Neural cell (in vitro differentiated cells): ENCODE measurements at regions not wholly inside any gene's neighbourhood (a gene's known extent, or its start where the extent isn't known, plus 50 kb on each side); places are given as distances from the start of the nearest gene placed in this dataset.

Experiments
- H2AFZ ChIP-seq: fragments of 200-600, 300-800 bp; sonication (generic), shearing (Covaris generic); 2 replicates; pipeline ENCODE4 v1.6.0; 2014; ENCODE audit warnings: low read depth, mild to moderate bottlenecking, antibody characterized with exemption, low read length, moderate library complexity
- H3F3A ChIP-seq: fragments of 200-600 bp; shearing (Covaris generic); 2 replicates; pipeline ENCODE4 v1.6.1; 2016; ENCODE audit warnings: mild to moderate bottlenecking, moderate library complexity, mixed read lengths, antibody characterized with exemption, low read length; ENCODE audit not compliant: insufficient read depth, poor library complexity, severe bottlenecking
- H3K27ac ChIP-seq: fragments of 200-600, 300-800 bp; sonication (generic), shearing (Covaris generic); 2 replicates; pipeline ENCODE4 v1.5.1; 2014; ENCODE audit warnings: mild to moderate bottlenecking, low read length, moderate library complexity
- H3K27me3 ChIP-seq: fragments of 300-800, 200-600 bp; sonication (generic), shearing (Covaris generic); 2 replicates; pipeline ENCODE4 v1.6.0; 2014; ENCODE audit warnings: mild to moderate bottlenecking, low read depth, low read length, moderate library complexity; ENCODE audit not compliant: insufficient read depth
- H3K36me3 ChIP-seq: fragments of 300-800, 200-600 bp; sonication (generic), shearing (Covaris generic); 2 replicates; pipeline ENCODE4 v1.5.1; 2014; ENCODE audit warnings: mild to moderate bottlenecking, antibody characterized with exemption, low read length, moderate library complexity; ENCODE audit not compliant: insufficient read depth
- H3K4me2 ChIP-seq: fragments of 300-800, 200-600 bp; sonication (generic), shearing (Covaris generic); 2 replicates; pipeline ENCODE4 v1.6.0; 2014; ENCODE audit warnings: mild to moderate bottlenecking, low read length
- H3K4me3 ChIP-seq: fragments of 300-800, 200-600 bp; sonication (generic), shearing (Covaris generic); 2 replicates; pipeline ENCODE4 v1.5.1; 2014; ENCODE audit warnings: mild to moderate bottlenecking, low read length, moderate library complexity
- H3K79me2 ChIP-seq: fragments of 200-600 bp; shearing (Covaris generic); replicated peaks from 2 replicates; pipeline ENCODE4 v1.6.0; 2014; ENCODE audit warnings: mild to moderate bottlenecking, low read length, moderate library complexity; ENCODE audit not compliant: insufficient read depth
- H3K9ac ChIP-seq: fragments of 300-800, 200-600 bp; sonication (generic), shearing (Covaris generic); 2 replicates; pipeline ENCODE4 v1.6.1; 2016; ENCODE audit warnings: mild to moderate bottlenecking, low read length, mixed read lengths
- H3K9me2 ChIP-seq: fragments of 200-600 bp; shearing (Covaris generic); 2 replicates; pipeline ENCODE4 v1.6.1; 2016; ENCODE audit warnings: mild to moderate bottlenecking, low read length, mixed read lengths; ENCODE audit not compliant: insufficient read depth
- H3K9me3 ChIP-seq: fragments of 200-600, 300-800 bp; sonication (generic), shearing (Covaris generic); 2 replicates; pipeline ENCODE4 v1.6.1; 2016; ENCODE audit warnings: mild to moderate bottlenecking, mixed run types, low read length, moderate library complexity, mixed read lengths
- H4K20me1 ChIP-seq: fragments of 200-600 bp; shearing (Covaris generic); 2 replicates; pipeline ENCODE4 v1.6.1; 2016; ENCODE audit warnings: mild to moderate bottlenecking, mixed run types; ENCODE audit not compliant: insufficient read depth
- CTCF ChIP-seq: fragments of 450-650 bp; IDR thresholded peaks from 2 replicates; pipeline ENCODE4 v1.5.1; 2014; ENCODE audit warnings: antibody characterized with exemption, mild to moderate bottlenecking, moderate library complexity; ENCODE audit not compliant: poor library complexity, severe bottlenecking
- EP300 ChIP-seq: fragments of 450-650 bp; conservative IDR thresholded peaks from 2 replicates; pipeline ENCODE4 v1.6.1; 2014; ENCODE audit warnings: antibody characterized with exemption, mild to moderate bottlenecking, moderate library complexity; ENCODE audit not compliant: poor library complexity, severe bottlenecking
- EZH2 ChIP-seq: fragments of 200-600, 300-800 bp; shearing (Covaris generic), sonication (generic); IDR thresholded peaks from 2 replicates; pipeline ENCODE4 v1.6.1; 2014; ENCODE audit warnings: antibody characterized with exemption, low read length, borderline replicate concordance, mild to moderate bottlenecking; ENCODE audit not compliant: insufficient read depth, poor library complexity, severe bottlenecking
- MXI1 ChIP-seq: fragments of 450-650 bp; conservative IDR thresholded peaks from 2 replicates; pipeline ENCODE4 v1.6.1; 2014; ENCODE audit warnings: antibody characterized with exemption, mild to moderate bottlenecking; ENCODE audit not compliant: poor library complexity, severe bottlenecking
- POLR2AphosphoS5 ChIP-seq: IDR thresholded peaks from 2 replicates; pipeline ENCODE4 v1.6.1; 2012
- RAD21 ChIP-seq: fragments of 450-650 bp; conservative IDR thresholded peaks from 2 replicates; pipeline ENCODE4 v1.6.1; 2014; ENCODE audit warnings: antibody characterized with exemption, mild to moderate bottlenecking, moderate library complexity
- REST ChIP-seq: IDR thresholded peaks from 2 replicates; pipeline ENCODE4 v1.6.1; 2012; ENCODE audit warnings: borderline replicate concordance
- SMC3 ChIP-seq: fragments of 450-650 bp; conservative IDR thresholded peaks from 2 replicates; pipeline ENCODE4 v1.6.1; 2014; ENCODE audit warnings: antibody characterized with exemption, mild to moderate bottlenecking, moderate library complexity; ENCODE audit not compliant: poor library complexity
- TAF1 ChIP-seq: IDR thresholded peaks from 2 replicates; pipeline ENCODE4 v1.6.1; 2012; ENCODE audit warnings: low read depth

GRCh38 chr1:182253319-182253860, 138.2 kb downstream of the GLUL start:
- H3K4me3 ChIP-seq = no peak overlapping the region
- H3K9me3 ChIP-seq = no peaks in the 10 kb centered on the region
- H3F3A ChIP-seq = no peaks in the 10 kb centered on the region
- TF ChIP-seq REST (no peak), EZH2 (no peak), MXI1 (no peak), POLR2AphosphoS5 (no peak), EP300 (no peak)
- H3K4me2 ChIP-seq = no peak overlapping the region
- no peaks in the 10 kb centered on the region for H3K27me3 ChIP-seq
- no peak overlapping the region for H3K9ac ChIP-seq
- no peaks in the 10 kb centered on the region for H3K36me3 ChIP-seq
- H3K79me2 ChIP-seq = no peaks in the 10 kb centered on the region
- H3K9me2 ChIP-seq = no peaks in the 10 kb centered on the region
- no peak overlapping the region for H3K27ac ChIP-seq
- H4K20me1 ChIP-seq = no peaks in the 10 kb centered on the region
- H2AFZ ChIP-seq = no peak overlapping the region

- no peaks in the 10 kb centered on the region for H3K36me3 ChIP-seq
- H3K4me3 ChIP-seq = no peak overlapping the region
- H3K27ac ChIP-seq = no peak overlapping the region
- H3K9me3 ChIP-seq = no peaks in the 10 kb centered on the region
- no peaks in the 10 kb centered on the region for H4K20me1 ChIP-seq
- no peaks in the 10 kb centered on the region for H3K79me2 ChIP-seq
- H3K4me2 ChIP-seq = no peak overlapping the region
- H2AFZ ChIP-seq = no peak overlapping the region
- no peaks in the 10 kb centered on the region for H3K27me3 ChIP-seq
- no peaks in the 10 kb centered on the region for H3K9me2 ChIP-seq
- H3F3A ChIP-seq = no peaks in the 10 kb centered on the region
- TF ChIP-seq RAD21 = no peak
- no peak for TF ChIP-seq MXI1
- no peak for TF ChIP-seq EP300
- TF ChIP-seq SMC3 = no peak
- TF ChIP-seq REST = no peak
- no peak for TF ChIP-seq EZH2
- no peak for TF ChIP-seq CTCF
- no peak for TF ChIP-seq POLR2AphosphoS5
- no peak for TF ChIP-seq TAF1
- no peak overlapping the region for H3K9ac ChIP-seq
These were observed 140.0 kb downstream of the GLUL start for GRCh38 chr1:182251561-182251960.
